ENCODE measurements at regions not wholly inside any gene's neighbourhood (a gene's known extent, or its start where the extent isn't known, plus 50 kb on each side); places are given as distances from the start of the nearest gene placed in this dataset.

DNA sequence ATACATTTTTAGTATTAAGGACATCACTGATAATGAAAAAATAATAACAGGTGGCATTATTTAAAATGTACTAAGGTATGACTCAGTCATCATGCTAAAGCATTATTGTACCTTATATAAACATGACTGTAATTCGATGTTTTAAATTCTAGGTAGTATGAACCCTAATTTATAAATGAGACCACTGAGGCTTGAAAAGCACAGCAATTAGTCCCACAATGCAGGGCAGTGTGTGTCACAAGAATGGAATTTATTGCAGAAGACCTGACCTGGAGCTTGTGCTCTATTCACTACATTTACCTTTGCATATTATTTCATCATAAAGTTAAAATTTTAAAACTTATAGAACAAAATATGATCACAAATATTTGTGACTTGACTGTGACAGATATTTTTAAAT is 358.5 kb upstream of the DSEL start:
- TF ChIP-seq, protein P1, sequence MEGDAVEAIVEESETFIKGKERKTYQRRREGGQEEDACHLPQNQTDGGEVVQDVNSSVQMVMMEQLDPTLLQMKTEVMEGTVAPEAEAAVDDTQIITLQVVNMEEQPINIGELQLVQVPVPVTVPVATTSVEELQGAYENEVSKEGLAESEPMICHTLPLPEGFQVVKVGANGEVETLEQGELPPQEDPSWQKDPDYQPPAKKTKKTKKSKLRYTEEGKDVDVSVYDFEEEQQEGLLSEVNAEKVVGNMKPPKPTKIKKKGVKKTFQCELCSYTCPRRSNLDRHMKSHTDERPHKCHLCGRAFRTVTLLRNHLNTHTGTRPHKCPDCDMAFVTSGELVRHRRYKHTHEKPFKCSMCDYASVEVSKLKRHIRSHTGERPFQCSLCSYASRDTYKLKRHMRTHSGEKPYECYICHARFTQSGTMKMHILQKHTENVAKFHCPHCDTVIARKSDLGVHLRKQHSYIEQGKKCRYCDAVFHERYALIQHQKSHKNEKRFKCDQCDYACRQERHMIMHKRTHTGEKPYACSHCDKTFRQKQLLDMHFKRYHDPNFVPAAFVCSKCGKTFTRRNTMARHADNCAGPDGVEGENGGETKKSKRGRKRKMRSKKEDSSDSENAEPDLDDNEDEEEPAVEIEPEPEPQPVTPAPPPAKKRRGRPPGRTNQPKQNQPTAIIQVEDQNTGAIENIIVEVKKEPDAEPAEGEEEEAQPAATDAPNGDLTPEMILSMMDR (IDR thresholded peaks at IDR 0.05): no peak
- no peak for TF ChIP-seq ZFX (IDR thresholded peaks at IDR 0.05; ENCODE audit: borderline replicate concordance)
